Renal cortical epithelial cell (primary cell): ENCODE measurements at regions not wholly inside any gene's neighbourhood (a gene's known extent, or its start where the extent isn't known, plus 50 kb on each side); places are given as distances from the start of the nearest gene placed in this dataset.

Source experiments
- DNase-seq: peaks from one replicate; pipeline ENCODE4 v3.0.0-alpha.2; 2011; ENCODE audit warnings: low read depth

DNA sequence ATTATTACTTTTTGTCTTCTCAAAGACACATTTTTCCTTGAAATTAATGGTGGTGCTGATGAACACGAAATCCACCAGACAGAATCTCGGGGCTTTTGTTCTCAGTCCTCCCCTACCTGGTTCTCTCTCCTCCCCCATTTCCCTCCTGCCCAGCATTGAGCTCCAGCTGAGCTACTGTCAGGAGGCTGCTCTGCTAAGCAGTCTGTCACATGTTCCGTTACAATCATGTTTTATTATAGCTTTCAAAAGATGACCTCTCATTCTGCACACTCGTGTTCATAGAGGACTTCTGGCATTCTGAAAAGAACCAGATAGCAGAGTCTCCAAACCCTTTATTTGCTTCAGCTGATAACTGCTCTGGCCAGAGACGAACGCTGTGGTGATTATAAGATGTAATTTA, 732.5 kb upstream of the RBFOX1 start:
- no peak for DNase-seq

DNA sequence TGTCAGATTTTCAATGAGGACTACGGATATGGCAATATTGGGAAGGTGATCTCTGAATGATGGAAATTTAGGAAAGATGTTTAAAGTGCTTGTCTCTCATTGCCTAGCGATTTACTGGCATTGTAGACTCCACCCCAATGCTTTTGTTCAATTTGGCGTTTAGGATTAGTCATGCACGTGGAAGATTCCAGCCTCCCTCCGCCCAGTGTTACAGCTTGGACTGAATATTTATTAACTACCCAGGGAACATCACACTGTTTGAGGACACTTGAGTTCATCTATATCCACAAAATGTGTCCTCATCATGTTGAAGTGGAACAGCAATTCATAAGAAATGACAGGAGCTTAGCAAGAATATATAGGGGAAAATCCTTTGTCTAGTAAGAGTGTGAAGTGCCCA, 738.8 kb upstream of the RBFOX1 start:
- no peak for DNase-seq

DNA sequence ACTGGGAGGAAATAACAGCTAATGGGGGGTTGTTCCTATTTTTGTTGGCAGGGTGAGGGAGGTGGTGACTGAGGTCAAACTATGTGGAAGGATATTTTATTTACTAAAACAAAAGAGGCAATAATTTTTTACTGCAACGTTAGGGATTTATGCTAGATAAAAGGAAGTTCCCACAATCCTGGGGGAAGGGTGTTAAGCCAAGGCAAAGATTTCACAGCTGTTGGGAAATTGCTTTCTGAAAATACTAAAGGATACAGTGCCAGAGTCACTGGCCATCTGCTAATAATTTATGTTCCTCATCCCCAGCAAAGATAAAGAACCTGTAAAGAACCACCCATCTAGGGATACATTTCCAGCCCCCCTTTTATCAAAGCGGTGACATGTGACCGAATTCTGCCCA, 756.0 kb upstream of the RBFOX1 start:
- no peak for DNase-seq

DNA sequence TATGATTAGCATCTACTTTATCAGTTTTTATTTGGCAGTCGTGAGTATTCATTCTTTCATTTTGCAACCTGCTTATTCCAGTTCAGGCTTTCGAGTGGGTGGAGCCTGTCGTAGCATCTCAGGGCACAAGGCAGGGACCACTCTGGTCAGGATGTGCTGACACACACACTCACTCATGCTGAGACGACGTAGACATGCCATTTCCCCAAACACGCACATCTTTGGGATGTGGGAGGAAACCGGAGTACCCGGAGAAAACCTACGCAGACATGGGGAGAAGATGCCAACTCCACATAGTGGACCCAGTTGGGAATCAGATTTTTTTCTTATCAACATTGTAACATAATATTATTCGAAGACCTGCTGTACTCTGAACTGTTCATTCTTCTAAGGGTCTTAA, 756.5 kb upstream of the RBFOX1 start:
- no peak for DNase-seq

DNA sequence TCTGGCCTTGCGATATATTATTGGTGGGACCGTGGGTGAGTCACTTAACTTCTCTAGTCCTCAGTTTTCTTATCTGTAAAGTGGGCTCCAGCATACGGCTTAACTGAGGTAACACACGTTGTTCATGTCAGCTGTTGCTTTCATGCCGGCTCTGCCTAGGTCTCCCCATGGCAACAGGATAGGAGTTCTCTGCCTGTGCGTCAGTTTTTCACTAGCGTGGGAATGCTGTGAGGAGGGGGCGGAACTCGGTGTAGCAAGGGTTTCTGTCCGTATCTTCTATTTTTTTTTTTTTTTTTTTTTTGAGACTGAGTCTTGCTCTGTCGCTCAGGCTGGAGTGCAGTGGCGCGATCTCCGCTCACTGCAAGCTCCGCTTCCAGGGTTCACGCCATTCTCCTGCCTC, 758.5 kb upstream of the RBFOX1 start:
- no peak for DNase-seq

DNA sequence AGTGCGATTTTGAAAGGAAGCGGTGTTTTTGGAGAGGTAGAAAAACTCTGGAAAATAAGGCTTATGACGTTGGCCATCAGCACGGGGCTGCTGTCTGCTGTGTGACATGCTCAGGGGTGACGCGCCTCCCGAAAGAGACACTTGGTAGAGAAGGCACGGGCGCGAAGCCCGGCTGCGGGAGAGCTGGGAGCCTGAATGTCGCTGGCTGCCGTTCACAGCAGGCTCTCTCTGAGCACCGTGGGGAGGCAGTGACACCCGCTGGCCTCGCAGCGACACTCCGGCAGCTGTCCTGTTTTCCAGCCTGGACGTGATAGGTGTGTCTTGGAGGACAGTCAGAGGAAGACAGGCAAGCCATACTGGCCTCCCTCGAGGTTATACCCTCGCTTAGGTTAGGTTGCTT, 759.1 kb upstream of the RBFOX1 start:
- no peak for DNase-seq

DNA sequence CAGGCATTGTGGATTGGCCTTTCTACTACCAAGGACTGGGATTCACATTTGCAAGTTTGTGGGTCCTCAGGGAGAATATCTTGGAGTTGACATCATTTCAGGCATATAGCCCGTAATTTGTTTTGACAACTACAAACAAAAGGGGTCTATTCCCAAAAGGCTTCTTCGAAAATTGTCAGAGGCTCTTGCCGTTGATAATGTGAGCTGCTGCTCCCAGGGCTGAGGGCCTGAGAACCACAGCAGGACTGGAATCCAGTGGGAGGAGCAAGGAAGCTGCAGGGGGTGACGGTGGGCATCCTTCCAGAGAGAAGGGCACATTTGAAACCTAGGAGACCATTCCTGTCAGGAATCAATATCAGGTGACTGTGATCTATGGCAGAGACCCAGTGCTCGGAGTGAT, 761.6 kb upstream of the RBFOX1 start:
- no peak for DNase-seq

DNA sequence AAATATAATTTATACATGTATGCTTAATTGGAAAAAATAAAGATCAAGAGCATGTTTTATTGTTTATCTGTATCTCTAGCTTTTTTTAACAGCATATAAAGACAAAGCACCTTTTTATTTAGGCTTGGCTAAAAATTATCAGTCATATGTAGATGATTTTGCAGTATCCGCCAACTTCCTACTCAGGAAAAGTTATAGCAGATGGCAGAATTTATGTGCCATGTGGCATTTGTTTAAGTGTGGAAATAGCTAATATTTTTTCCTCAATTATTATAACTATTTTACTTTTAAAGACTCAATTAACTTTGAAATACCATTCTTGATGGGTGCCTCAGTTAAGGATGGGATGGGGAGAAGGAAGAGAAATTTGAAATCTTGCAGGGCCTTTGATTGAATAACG, 762.1 kb upstream of the RBFOX1 start:
- no peak for DNase-seq

DNA sequence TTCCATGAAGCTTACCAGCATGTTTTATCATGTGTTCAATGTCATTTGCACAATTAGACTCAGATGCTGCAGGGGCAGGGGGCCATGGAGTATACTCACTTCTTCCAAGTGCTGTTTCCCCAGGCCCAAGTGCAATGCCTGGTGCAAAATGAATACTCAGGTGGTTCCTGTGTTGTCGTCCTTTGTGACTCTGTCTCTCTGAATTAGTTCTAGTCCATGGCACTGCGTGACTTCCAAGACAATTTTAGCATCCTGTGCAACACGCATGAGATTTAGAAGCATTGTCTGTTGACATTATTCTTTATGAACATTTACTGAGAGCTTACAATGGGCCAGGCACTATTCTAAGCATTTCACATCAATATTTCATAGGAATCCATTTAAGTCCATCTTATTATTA, 769.7 kb upstream of the RBFOX1 start:
- no peak for DNase-seq

DNA sequence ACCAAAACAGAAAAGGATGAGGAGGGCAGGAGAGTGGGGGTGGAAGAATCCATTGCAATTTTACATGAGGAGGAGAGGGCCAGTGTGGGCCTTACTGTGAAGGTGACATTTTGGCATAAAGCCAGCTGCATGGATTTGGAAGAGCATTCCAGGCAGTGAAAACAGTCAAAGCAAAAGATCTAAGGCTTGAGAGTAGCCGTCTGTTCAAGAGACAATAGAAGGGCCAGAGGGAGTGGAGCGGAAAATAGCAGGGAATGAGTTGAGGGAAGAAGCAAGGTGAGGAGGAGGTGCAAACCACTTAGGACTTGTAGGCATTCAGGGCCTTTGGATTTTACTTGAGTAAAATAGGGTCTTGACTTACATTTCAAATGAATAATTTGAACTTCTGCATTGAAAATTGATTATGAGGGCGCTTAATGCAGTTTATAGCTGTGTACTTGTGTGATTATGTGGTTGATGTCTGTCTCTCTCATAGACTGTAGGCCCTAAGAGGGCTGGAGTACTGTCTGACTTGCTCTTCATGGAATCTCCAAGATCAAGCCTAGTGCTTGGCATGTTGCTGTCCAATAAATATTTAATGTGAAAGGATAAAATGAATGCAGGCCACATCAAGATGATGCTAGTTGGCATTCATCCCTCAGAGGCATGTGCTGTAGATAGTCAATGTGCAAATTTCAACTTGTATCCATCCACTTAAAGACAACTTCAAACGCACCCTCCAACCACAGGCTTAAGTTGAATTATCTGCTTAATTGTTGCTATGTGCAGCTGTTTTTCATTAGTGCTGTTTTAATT, 772.1 kb upstream of the RBFOX1 start:
- DNase-seq = no peak

DNA sequence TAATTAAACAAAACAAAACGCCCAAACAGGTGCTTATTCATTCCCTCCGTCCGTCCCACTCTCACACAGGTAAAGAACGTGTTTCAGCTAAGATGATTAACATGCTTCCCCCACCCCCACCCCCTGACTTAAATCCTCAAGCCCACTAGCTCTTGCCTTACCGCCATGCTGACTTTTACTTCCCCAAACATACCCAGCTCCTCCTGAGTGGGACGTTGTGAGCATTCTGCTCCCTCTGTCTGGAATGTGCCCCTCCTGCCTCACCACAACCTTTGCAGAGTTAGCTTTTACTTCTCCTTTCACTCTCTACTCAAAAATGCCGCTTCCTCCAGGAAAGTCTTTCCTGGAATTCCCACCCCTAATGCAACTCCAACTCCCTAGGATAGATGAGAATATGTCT, 774.0 kb upstream of the RBFOX1 start:
- DNase-seq = no peak

DNA sequence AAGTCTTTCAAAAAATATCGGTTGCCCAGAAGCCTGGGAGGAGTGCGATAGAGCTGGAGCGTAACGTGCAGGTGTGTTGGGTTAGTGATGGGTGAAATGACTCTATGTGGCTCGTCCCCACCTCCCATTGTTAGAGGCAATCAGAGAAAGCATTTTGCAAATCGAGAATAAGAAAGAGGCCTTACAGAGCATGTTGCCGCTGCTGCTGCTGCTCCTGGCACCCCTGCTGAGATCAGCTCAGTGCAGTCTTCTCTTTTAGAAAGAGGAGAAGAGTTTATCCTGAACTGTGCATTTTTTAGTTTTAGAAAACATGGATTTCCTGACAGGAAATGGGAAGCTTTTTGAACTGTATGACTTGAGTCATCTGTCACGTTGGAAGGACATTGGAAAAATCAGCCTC, 774.5 kb upstream of the RBFOX1 start:
- no peak for DNase-seq

DNA sequence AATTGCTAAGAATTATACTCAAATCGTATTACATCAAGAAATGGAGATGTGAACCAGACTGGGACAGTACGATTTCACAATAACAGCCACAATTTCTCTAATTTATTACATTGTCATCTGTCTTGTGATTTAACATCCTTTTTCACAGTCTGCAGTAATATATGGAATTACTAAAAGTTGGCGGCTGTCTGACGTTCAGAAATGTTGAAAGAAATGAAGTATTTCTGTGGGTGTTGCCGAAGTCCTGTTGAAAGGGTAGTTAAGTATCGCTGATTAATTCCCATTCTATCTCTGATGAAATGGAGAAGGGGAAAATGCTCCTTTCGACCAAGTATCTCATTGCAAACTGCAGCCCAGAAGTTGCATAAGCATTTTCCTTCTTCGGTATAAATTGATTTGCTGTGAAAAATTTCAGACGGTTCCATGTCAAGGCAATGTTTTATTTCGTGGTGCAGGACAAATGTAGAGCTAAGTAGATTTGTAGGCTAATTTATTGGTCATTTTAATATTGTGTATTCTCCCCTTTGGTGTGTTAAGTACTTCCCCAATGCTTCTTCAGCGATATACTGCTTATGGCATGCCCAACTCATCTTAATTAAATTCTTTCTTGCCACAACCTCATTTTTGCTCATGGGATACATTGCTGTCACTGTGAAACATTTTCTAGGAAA, 775.2 kb upstream of the RBFOX1 start:
- no peak for DNase-seq

DNA sequence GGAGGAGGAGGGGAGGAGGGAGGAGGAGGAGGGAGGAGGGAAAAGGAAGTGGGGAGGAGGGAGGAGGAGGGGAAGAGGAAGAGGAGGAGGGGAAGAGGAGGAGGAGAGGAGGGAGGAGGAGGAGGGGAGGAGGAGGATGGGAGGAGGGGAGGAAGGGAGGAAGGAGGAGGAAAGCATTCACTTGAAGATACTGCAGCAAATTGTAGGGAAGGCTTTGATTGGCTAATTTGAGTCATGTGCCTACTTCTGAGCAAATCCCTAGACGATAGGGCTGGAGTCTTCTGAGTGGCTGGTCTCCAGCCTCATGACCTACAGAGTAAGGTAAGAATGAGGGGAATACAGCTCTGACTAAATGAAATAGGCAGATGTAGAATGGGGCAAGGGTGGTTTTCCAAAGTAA, 783.2 kb upstream of the RBFOX1 start:
- no peak for DNase-seq

DNA sequence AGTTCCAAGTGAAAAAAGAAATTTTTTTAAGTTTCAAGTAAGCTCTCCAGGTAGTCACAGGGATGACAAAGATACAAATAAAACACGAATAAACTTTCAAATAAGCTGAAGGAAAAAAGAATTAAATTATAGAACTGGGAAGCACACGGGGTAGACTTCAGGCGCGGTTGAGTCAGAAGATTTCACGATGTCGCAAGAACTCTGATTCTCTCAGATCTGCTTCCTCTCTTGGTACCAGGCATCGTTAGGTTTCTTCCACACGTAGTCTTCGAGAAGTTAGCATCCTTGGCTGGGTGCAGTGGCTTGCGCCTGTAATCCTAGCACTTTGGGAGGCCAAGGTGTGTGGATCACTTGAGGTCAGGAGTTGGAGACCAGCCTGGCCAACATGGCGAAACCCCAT, 784.1 kb upstream of the RBFOX1 start:
- DNase-seq = no peak

DNA sequence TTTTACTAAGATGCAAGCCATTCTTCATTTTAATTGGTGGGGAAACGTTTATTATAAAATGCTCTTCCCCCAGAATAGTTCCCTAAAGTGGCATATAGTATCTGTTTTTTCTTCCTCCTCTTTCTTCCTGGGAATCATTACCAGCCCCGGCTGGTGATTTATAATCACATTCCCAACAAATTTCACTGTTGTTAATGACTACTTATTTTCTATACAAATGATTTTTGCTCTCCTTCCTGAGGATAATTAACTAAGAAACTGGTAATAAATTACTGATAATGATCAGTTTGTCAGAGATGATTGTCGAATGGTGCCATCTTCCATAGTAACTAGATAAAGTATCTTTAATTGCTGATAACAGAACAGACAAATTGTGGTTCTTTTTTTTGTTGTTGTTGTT, 785.5 kb upstream of the RBFOX1 start:
- no peak for DNase-seq

DNA sequence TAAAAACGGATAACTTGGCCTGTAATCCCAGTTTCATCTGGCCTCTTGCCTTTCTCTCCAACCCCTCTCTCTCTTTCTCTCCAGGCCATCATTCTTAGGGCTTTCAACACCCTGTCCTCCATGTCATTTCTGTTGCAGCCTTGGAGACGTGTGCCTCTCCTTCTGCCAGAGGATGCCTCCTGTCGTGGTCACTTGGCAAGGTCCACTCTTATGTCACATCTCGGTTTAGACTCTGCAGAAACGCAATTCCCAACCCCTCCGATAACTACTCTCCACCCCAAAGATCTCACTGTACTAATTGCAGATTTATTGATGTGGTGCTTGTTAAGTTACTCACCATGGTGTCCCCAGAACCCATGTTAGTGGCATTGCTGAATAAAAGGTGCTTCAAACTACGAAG, 787.3 kb upstream of the RBFOX1 start:
- no peak for DNase-seq

DNA sequence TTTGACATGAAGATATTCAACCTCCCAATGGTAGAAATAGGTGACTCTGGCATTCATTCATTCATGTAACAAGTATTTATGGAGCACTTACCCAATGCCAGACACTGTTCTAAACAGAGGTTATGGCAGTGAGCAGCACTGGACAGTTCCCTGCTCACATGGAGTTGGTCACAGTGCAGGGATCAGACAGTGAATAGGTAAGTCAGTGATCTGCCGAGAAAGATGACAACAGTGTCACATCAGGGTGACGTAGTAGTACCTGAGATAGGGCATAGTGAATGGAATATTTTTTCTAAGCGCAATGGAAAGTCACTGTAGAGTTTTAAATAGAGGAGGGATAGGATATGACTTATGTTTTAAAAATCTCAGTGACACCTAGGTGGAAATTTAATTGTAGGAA, 791.4 kb upstream of the RBFOX1 start:
- DNase-seq = no peak

DNA sequence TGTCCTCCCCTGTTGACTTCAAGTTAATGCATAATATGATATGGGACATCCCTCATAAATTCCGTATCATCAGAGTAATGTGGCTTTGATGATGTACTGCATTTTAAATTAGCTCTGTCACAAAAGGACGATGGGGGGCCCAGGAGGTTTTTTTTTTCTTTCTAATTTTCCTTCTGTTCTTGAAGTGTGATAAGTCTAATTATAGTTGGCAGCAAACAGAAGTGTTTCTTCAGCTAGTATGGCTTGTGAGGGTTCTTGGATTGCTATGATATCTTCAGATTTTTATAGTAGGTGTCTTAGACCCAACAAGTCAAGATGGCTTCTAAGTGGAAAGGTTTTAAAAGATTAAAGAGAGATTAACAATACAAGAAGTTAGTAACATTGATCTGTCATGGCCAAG, 796.2 kb upstream of the RBFOX1 start:
- no peak for DNase-seq

DNA sequence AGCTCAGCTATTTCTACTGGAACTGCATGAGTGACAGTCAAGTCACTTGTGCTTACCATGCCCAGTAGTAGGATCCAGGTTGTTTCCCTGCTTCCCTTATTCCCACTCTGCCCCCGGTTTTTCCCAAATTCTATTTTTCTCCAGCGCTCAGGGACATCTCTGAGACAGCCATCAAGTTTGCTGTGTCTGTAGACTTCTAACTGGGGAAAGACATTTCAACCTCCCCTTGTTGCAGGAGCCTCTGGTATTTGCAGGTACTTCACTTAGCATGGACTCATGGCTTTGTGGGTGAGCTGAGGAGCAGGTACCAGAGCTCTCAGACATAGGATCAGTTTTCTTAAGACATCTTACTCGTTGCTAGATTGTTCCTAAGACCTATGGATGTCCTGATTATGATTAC, 801.6 kb upstream of the RBFOX1 start:
- DNase-seq = no peak

DNA sequence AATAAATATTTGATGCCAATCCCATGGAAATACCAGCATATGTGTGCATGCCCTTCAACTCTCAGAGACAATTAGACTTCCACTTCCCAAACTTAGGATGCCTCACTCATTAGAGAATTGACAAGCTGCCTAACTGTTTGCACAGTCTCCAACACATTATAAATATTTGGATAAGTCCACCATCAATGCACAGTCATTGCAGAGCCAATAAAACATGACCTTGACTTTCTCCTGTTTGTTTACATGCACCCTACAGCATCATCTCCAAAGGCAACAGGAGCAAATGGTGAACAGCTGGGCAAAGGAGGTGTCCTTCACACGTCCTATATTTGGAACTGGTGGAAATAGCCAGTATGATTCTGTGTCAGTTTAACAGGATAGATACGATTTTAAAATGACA, 804.4 kb upstream of the RBFOX1 start:
- DNase-seq = no peak

DNA sequence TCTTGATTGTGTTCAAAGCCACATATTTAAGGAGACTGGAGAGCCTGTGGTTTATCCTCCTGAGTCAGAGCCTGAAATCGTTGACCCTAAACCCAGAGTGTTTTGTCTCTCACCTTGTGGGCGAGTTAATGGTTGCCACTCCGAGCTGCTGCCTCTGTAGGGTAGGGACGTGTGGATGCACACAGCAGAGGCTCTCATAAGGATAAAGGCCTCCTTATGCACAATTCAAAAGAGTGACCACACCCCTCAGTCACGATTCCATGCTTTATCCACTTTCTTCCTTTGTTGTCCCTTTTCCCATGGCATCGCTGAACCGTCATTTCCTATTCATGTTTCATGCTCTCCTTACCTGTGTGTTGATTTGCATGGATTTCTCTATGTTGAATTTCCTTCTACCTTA, 805.0 kb upstream of the RBFOX1 start:
- DNase-seq = peak; percentile 2

DNA sequence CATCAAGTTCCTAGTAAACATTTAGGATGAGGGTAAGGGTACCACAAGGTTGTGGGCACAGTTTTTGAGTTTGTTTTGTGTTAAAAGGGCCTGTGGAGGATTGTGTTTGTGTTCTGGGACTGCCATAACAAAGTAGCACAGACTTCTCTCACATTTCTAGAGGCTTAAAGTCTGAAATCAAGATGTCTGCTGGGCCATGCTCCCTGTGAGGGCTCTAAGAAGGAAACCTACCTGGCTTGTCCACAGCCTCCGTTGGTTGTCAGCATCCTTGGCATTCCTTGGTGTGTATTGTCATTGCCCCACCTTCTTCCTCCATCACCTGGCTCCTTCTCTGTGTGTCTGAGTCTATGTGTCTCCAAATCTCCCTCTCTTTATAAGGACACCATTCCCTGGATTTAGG, 808.1 kb upstream of the RBFOX1 start:
- DNase-seq = no peak
